Fibroblast of mammary gland (primary cell): ENCODE measurements at regions not wholly inside any gene's neighbourhood (a gene's known extent, or its start where the extent isn't known, plus 50 kb on each side); places are given as distances from the start of the nearest gene placed in this dataset.

Experiments used
- DNase-seq: peaks from one replicate; pipeline ENCODE4 v3.0.0-alpha.2; 2010; ENCODE audit warnings: low read depth
- H3K4me3 ChIP-seq: 2 replicates; pipeline ENCODE4 v1.5.1; 2011; ENCODE audit warnings: low read depth, mild to moderate bottlenecking, low read length, moderate library complexity; ENCODE audit not compliant: control insufficient read depth
- CTCF ChIP-seq: conservative IDR thresholded peaks from 2 replicates; pipeline ENCODE4 v1.5.1; 2011; ENCODE audit warnings: low read depth, low read length, inconsistent platforms; ENCODE audit not compliant: control insufficient read depth, insufficient read depth

- DNase-seq: no peak
- no peak overlapping the region for H3K4me3 ChIP-seq
- no peak for TF ChIP-seq CTCF
These were observed 204.6 kb upstream of the POM121L12 start for GRCh38 chr7:52830801-52831200.

- H3K4me3 ChIP-seq: no peak overlapping the region
- TF ChIP-seq CTCF: no peak
These were observed 208.7 kb upstream of the POM121L12 start for GRCh38 chr7:52826515-52827265.

GRCh38 chr7:52825611-52826010 lies 209.8 kb upstream of the POM121L12 start:
- no peak for DNase-seq
- no peak overlapping the region for H3K4me3 ChIP-seq
- TF ChIP-seq CTCF: no peak

More at GRCh38 chr7:52826515-52827265, 208.7 kb upstream of the POM121L12 start:
- DNase-seq: no peak

- TF ChIP-seq CTCF: no peak
- DNase-seq: no peak
- no peak overlapping the region for H3K4me3 ChIP-seq
These were observed 223.9 kb upstream of the POM121L12 start for GRCh38 chr7:52811537-52811936.

- no peak for DNase-seq
- no peak for TF ChIP-seq CTCF
- H3K4me3 ChIP-seq: no peak overlapping the region
These were observed 235.6 kb upstream of the POM121L12 start for GRCh38 chr7:52799817-52800216.

GRCh38 chr7:52797801-52798200 lies 237.6 kb upstream of the POM121L12 start:
- H3K4me3 ChIP-seq: no peak overlapping the region
- no peak for TF ChIP-seq CTCF
- no peak for DNase-seq
